HUES6 (cell line): ENCODE measurements at regions not wholly inside any gene's neighbourhood (a gene's known extent, or its start where the extent isn't known, plus 50 kb on each side); places are given as distances from the start of the nearest gene placed in this dataset.
"Not testable (repeated sequence)": the region's sequence is repeated elsewhere in the genome, so short reads cannot be mapped to it uniquely, and the experiment has no call there.

ENCODE experiments used
- H3K27ac ChIP-seq: 2 replicates; pipeline ENCODE4 v1.7.0; 2013; ENCODE audit warnings: low read depth, mild to moderate bottlenecking, low read length, inconsistent platforms
- H3K27me3 ChIP-seq: 2 replicates; pipeline ENCODE4 v1.6.1; 2013; ENCODE audit warnings: low read length; ENCODE audit not compliant: control insufficient read depth, insufficient read depth
- H3K36me3 ChIP-seq: 2 replicates; pipeline ENCODE4 v1.6.1; 2013; ENCODE audit warnings: low read length; ENCODE audit not compliant: control insufficient read depth, insufficient read depth
- H3K4me1 ChIP-seq: 2 replicates; pipeline ENCODE4 v1.6.1; 2013; ENCODE audit warnings: low read length; ENCODE audit not compliant: control insufficient read depth, insufficient read depth
- H3K4me3 ChIP-seq: 2 replicates; pipeline ENCODE4 v1.5.1; 2013; ENCODE audit warnings: low read depth, low read length
- H3K9ac ChIP-seq: one replicate; pipeline ENCODE4 v1.6.1; 2013; ENCODE audit warnings: mild to moderate bottlenecking, low read length
- H3K9me3 ChIP-seq: 2 replicates; pipeline ENCODE4 v1.6.1; 2013; ENCODE audit warnings: low read depth, low read length; ENCODE audit not compliant: control insufficient read depth, insufficient read depth

- Histone ChIP-seq H3K36me3 (no peaks in the 10 kb centered on the region), H3K27ac (no peak overlapping the region), H3K9me3 (no peaks in the 10 kb centered on the region), H3K4me1 (no peaks in the 10 kb centered on the region), H3K9ac (no peak overlapping the region), H3K4me3 (no peak overlapping the region), H3K27me3 (no peaks in the 10 kb centered on the region)
Measured at GRCh38 chr3:164752812-164753211, 325.5 kb downstream of the SI start.

DNA sequence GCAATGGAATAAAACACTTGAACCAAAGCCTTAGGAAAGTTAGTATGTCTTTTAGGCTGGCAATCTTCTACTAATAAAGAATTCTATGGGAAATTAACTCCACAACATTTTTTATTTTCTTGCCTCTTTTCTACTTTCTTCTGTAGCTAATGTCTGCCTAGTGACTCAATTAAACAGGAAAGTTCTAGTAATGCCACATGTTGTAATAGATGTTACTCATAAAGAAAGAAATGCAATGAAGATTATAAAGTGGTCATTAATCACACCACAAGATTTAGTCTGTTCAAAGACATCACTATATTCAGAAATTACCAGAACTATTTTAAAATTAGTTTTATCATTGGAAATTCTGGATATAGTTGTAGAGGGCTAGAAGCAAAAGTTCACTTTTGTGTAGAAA, 329.7 kb downstream of the SI start:
- Histone ChIP-seq H3K27ac (no peak overlapping the region), H3K4me1 (no peaks in the 10 kb centered on the region), H3K27me3 (no peaks in the 10 kb centered on the region), H3K4me3 (no peak overlapping the region), H3K36me3 (no peaks in the 10 kb centered on the region), H3K9me3 (no peaks in the 10 kb centered on the region), H3K9ac (no peak overlapping the region)

DNA sequence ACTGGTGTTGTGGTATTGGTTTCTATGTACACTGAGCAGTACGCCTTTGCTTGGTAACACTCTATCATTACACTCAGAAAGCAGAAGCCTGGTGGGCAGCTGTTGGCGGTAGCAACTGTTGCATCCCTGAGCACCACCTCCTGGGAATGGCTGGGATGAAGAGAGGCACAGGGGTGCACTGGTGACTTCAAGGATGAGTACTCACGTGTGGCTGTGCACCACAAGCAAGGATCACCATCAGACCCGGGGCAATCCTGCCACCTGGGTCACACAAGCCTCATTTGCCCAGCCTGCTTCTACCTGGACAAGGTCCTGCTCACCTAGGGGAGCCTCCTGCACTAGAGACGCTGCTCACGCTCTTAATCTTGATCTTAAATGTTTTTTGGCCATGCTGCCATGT, 336.4 kb downstream of the SI start:
- Histone ChIP-seq H3K27ac (no peak overlapping the region), H3K9me3 (peaks cover 5% of the 10 kb centered on the region; the same call in 1 of the 2 replicates), H3K9ac (no peak overlapping the region), H3K4me1 (peaks cover 5% of the 10 kb centered on the region; the same call in 1 of the 2 replicates), H3K4me3 (no peak overlapping the region), H3K27me3 (no peaks in the 10 kb centered on the region), H3K36me3 (no peaks in the 10 kb centered on the region)

- no peaks in the 10 kb centered on the region for H3K27me3 ChIP-seq
- no peak overlapping the region for H3K27ac ChIP-seq
- H3K9ac ChIP-seq: no peak overlapping the region
- no peaks in the 10 kb centered on the region for H3K36me3 ChIP-seq
- H3K9me3 ChIP-seq: peaks cover 5% of the 10 kb centered on the region; the same call in 1 of the 2 replicates
- peaks cover 5% of the 10 kb centered on the region; the same call in 1 of the 2 replicates for H3K4me1 ChIP-seq
- no peak overlapping the region for H3K4me3 ChIP-seq
Measured at GRCh38 chr3:164737174-164737573, 341.1 kb downstream of the SI start.

DNA sequence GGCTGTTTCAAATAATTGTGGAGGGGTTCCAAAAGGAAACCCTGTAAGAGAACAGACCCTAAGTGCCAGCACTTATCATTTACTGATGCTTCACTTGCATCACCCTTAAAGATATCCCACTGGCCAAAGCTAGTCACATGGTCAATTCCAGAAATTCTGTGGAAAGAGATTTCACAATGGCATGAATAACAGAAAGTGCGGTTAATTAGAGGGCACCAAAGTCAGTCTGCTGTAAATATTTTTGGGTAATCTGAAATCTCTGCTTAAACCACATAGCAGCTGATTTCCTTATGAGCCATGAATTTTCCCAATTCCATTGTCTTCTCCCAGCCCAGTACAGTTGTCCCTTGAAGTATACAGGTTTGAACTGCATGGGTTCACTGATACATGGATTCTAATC, 346.1 kb downstream of the SI start:
- no peaks in the 10 kb centered on the region for H3K27me3 ChIP-seq
- no peak overlapping the region for H3K27ac ChIP-seq
- H3K9me3 ChIP-seq: no peaks in the 10 kb centered on the region
- no peaks in the 10 kb centered on the region for H3K36me3 ChIP-seq
- H3K4me3 ChIP-seq: no peak overlapping the region
- H3K4me1 ChIP-seq: peaks cover 2% of the 10 kb centered on the region; the same call in 1 of the 2 replicates
- H3K9ac ChIP-seq: no peak overlapping the region

DNA sequence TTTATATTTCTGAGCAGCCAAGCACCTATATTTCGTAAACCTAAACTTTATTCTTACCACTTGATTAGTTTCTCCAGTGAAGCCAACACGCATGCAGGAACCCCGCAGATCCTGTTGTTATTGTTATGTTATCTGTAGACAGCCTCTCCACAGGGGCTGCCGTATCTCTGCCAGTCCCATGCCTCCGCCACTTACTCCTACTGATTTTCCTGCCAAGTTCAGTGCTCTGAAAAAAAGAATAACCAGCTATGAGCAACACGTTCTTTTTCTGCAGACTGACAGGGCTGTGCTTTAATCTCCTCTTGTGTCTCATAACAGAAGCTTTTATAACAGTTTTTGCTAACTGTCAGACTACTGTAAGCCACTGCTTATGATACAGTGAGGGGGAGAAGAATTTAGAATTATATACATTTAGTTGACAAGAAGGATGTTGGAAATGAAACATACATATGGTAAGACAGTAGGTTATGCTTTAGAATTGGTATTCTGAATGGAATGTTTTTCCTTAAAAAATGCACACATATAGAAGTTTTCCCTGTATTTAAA, 347.4 kb downstream of the SI start:
- Histone ChIP-seq H3K9ac (no peak overlapping the region), H3K36me3 (no peaks in the 10 kb centered on the region), H3K9me3 (no peaks in the 10 kb centered on the region), H3K4me1 (no peaks in the 10 kb centered on the region), H3K4me3 (no peak overlapping the region), H3K27ac (no peak overlapping the region), H3K27me3 (no peaks in the 10 kb centered on the region)

DNA sequence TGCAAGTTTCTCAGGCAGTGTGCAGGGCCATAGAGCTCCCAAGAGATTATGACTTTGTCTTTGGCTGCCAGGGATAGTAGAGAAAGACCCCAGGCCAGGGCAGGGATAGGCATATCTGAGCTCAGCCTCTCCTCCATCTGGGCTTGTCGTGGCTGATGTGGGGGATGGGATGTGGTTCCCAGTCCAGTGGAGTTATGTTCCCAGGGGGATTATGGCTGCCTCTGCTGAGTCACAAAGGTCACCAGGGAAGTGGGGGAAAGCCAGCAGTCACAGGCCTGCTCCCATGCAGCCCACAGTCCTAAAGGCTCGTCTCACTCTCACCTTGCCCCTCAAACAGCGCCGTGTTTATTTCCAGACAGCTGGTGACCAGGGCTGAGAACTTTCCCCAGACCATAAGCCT, 354.9 kb downstream of the SI start:
- Histone ChIP-seq H3K4me3 (no peak overlapping the region), H3K27ac (no peak overlapping the region), H3K9me3 (no peaks in the 10 kb centered on the region), H3K27me3 (no peaks in the 10 kb centered on the region), H3K4me1 (no peaks in the 10 kb centered on the region), H3K9ac (no peak overlapping the region), H3K36me3 (no peaks in the 10 kb centered on the region)

DNA sequence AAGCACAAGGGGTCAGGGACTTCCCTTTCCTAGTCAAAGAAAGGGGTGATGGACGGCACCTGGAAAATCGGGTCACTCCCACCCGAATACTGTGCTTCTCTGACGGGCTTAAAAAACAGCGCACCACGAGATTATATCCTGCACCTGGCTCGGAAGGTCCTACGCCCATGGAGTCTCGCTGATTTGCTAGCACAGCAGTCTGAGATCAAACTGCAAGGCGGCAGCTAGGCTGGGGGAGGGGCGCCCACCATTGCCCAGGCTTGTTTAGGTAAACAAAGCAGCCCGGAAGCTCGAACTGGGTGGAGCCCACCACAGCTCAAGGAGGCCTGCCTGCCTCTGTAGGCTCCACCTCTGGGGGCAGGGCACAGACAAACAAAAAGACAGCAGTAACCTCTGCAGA, 375.5 kb downstream of the SI start:
- not testable (repeated sequence) for H3K9ac ChIP-seq, H3K27ac ChIP-seq

GRCh38 chr3:164687902-164688301, 390.4 kb downstream of the SI start:
- Histone ChIP-seq H3K36me3 (no peaks in the 10 kb centered on the region), H3K9ac (no peak overlapping the region), H3K4me3 (no peak overlapping the region), H3K4me1 (no peaks in the 10 kb centered on the region), H3K9me3 (no peaks in the 10 kb centered on the region), H3K27ac (no peak overlapping the region), H3K27me3 (no peaks in the 10 kb centered on the region)

More for the DNA sequence above, 375.5 kb downstream of the SI start:
- not testable (repeated sequence) for H3K4me1 ChIP-seq, H3K36me3 ChIP-seq, H3K9me3 ChIP-seq, H3K27me3 ChIP-seq, H3K4me3 ChIP-seq

- H3K36me3 ChIP-seq: no peaks in the 10 kb centered on the region
- no peaks in the 10 kb centered on the region for H3K4me1 ChIP-seq
- no peaks in the 10 kb centered on the region for H3K9me3 ChIP-seq
- no peak overlapping the region for H3K4me3 ChIP-seq
- no peaks in the 10 kb centered on the region for H3K27me3 ChIP-seq
- no peak overlapping the region for H3K27ac ChIP-seq
- no peak overlapping the region for H3K9ac ChIP-seq
Measured at GRCh38 chr3:164687211-164687610, 391.1 kb downstream of the SI start.

- Histone ChIP-seq H3K36me3 (no peaks in the 10 kb centered on the region), H3K4me1 (no peaks in the 10 kb centered on the region), H3K27ac (no peak overlapping the region), H3K4me3 (no peak overlapping the region), H3K9ac (no peak overlapping the region), H3K9me3 (no peaks in the 10 kb centered on the region), H3K27me3 (no peaks in the 10 kb centered on the region)
Measured at GRCh38 chr3:164683489-164683888, 394.8 kb downstream of the SI start.

GRCh38 chr3:164679245-164679644, 399.1 kb downstream of the SI start:
- Histone ChIP-seq H3K27ac (no peak overlapping the region), H3K9me3 (no peaks in the 10 kb centered on the region), H3K4me3 (no peak overlapping the region), H3K9ac (no peak overlapping the region), H3K27me3 (no peaks in the 10 kb centered on the region), H3K4me1 (no peaks in the 10 kb centered on the region), H3K36me3 (no peaks in the 10 kb centered on the region)
